ENCODE measurements at regions not wholly inside any gene's neighbourhood (a gene's known extent, or its start where the extent isn't known, plus 50 kb on each side); places are given as distances from the start of the nearest gene placed in this dataset.

DNA sequence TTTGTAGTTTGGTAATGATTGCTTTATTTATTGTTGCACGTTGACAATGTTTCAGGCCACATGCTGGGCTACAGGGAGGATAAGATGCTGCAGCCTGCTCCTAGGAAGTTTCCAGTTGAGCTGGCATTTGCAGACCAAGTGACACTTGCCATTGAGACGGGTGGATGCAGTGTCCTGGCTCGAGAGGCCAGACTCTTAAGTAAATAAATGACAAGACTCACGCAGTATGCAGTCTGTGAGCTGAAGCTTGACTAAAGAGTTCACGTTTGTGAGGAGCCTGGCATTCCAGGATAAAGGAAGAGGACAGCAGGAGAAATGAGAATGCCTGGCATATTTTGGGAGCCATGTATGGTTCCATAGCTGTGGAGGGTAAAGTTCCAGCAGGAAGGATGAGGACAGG is 105.8 kb downstream of the BAMBI start:
- no peak for DNase-seq (ENCODE audit: low read depth in 2 of 2)

DNA sequence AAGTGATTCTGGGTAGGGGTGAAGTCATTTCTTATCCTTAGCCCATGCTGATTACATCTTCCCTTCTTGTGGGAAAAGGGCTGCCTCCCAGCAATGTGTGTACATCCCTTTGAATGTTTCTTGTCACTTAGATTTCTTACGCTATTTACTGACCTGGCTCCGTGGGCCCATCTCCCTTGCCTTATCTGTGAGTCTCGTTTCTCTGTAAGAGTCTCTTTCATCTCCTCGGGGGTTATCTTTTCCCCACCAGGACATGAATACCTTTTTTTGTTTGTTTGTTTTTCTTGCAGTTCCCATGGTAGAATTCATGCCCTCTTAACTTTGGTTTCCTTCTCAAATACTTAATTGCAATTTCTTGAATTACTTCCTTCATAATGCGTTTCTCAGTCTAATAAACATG is 107.7 kb downstream of the BAMBI start:
- DNase-seq (ENCODE audit: low read depth in 2 of 2): no peak

DNA sequence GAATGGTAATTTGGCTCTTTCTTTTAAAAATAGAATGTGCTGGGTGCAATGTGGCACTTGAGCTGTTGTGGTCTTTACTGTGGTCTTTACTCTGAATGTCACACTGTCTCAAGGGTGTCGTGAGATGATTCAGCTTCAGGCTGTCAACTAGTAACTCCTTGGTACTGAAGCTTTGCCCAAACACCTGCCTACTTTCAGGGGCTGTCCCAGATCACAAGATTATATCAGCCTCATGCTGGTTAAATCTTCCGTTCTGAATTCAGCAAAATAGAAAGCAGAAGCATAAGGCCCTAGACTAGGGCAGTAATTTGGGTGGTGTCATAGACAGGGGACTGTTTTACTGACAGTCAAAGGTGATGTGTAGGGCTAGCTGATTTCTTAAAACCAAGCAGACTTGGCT is 110.9 kb downstream of the BAMBI start:
- peak in 1 of 2 donors; percentile 6 for DNase-seq (ENCODE audit: low read depth in 2 of 2)

DNA sequence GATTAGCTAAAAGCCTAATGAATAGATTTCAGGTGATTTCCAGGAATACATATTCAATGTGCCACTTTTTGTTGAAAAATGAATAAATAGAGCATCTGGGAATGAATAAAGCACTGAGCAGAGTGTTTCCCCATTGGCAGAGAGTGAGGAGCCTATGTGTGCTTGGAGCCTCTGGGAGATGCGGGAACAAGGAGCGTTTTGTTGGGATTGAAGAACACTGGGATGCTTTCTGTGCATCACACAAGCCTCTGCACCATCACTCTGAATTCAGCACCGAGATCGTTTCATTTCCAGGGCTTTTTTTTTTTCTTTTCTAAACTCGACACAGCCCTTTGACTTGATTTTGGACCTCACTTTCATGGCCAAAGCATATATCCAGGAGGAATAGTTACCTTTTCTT is 111.4 kb downstream of the BAMBI start:
- DNase-seq (ENCODE audit: low read depth in 2 of 2): no peak

DNA sequence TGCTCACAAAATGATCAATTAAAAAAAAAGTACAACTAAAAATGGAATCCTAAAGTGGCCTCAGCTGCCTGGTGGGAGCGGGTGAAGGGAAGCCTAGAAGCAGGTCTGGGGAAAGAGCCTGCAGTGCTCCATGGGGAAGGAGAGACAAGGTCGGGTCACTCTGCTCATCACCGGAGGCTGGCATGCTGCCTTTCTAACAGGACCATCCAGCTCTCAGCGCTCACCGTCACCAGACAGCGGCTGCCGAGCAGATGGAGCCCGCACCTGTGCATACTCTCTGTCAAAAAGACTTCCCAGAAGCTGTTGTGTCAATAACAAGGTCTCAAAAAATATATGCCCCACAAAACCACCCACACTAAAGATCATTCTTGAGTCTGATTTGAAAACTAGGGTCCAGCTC is 112.8 kb downstream of the BAMBI start:
- DNase-seq (ENCODE audit: low read depth in 2 of 2): no peak

DNA sequence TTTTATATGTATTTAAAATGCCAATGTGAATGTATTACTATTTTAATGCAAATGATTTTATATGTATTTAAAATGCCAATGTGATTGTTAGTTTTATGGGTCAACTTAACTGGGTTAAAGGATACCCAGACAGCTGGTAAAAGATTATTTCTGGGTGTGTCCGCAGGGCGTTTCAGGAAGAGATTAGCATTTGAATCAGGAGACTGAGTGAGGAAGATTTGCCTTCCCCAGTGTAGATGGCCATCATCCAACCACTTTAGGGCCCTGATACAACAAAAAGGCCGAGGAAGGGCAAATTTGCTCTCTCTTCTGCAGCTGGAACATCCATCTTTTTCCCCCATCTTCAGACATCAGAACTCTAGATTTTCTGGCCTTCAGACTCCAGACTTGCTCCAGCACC is 116.2 kb downstream of the BAMBI start:
- no peak for DNase-seq (ENCODE audit: low read depth in 2 of 2)

DNA sequence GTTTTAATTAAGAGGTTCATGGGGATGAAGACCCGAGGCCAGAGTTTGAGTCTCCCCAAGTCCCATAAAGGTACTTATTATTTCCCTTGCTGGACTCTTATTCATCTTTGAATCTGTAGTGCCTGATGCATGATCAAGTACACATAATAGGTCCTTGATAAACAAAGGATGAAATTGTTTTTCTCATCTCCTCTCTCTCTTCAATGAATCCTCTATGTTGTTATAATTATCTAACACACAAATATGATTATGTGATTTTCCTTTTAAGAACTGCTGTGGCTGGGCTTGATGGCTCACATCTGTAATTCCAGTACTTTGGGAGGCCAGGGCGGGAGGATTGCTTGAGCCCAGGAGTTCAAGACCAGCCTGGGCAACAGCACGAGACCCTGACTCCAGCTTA is 117.7 kb downstream of the BAMBI start:
- no peak for DNase-seq (ENCODE audit: low read depth in 2 of 2)

DNA sequence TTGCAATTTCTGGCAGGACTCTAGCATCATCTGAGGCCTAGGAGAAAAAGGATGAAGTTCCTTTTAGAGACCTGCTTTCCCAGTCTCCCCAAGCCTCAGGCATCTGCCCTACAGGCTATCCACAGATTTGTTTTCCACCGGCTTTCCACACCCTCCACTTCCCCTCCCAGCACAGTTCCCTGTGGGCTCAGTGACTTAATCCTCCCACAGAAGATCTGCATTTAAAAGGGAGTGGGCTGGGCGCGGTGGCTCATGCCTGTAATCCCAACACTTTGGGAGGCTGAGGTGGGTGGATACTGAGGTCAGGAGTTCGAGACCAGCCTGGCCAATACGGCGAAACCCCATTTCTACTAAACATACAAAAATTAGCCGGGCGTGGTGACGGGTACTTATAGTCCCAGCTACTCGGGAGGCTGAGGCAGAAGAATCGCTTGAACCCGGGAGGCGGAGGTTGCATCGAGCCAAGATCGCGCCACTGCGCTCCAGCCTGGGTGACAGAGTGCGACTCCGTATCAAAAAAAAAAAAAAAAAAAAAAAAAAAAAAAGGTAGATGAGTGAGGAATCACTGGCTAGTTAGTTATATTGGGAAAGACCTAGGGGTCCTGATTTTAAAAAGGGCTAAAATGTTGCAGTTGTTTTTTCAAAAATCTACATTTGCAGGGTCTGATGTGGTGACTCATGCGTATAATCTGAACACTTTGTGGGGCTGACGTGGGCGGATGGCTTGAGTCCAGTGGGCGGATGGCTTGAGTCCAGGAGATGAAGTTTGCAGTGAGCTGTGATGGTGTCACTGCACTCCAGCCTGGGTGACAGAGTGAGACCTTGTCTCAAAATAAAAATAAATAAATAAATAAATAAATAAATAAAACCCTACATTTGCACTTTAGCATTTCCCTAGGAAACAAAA is 119.5 kb downstream of the BAMBI start:
- DNase-seq (ENCODE audit: low read depth in 2 of 2): no peak

DNA sequence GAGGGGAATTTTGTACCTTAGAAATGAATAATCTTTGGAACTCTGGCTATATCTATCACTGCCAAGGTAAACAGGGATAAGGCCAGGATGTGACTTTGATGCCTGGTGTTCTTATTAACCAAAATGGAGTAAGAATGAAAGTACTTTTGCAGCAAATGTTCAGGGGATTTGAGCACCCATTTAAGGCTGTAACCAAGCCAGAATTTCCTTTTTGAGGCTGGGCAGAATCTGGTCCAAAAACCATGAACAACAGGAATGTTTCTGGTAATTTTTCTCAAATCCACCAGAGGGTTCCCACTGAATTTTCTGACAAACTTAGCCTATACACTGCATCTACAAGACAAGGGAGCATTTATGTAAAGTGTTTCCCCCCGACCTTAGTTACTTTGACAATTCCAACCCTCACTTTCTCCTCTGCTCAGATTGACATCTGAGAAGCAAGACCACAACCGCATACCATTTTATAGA is 120.6 kb downstream of the BAMBI start:
- no peak for DNase-seq (ENCODE audit: low read depth in 2 of 2)

DNA sequence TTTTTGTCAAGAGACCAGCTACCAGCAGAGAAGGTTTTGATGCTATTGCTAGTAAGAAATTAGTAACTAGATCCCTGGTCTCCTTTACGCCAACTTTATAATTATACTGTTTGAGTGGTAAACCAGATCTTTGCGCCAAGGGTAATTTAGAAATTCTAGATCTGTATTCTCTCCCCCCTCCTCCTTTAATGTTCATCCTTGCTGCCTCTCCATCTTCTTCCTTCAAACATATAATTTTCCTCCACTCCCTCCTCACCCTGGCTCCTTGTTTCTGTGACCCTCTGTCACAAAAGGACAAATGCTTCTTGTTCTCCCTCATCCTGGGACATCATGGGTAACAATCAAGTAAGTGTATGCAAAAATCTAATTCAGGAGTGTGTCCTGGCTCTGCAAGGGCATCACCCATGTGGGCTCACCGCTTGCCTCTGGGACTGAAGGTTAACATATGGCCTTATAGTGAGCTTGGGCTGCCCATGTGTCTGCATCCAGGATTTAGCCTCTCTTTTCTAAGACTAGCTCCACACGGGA is 121.2 kb downstream of the BAMBI start:
- DNase-seq (ENCODE audit: low read depth in 2 of 2): no peak

DNA sequence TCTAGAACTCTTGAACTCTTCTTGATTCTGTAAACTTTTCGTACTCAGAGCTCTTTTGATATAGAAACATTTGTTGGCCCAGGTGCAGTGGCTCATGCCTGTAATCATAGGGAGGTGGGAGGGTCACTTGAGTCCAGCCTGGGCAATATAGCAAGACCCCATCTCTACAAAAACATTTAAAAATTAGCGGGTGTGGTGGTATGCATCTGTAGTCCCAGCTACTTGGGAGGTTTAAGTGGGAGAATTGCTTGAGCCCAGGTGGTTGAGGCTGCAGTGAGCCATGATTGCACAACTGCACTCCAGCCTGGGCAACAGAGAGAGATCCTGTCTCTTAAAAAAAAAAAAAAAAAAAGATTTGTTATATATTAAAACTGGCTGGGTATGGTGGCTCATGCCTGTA is 121.6 kb downstream of the BAMBI start:
- DNase-seq (ENCODE audit: low read depth in 2 of 2): no peak

DNA sequence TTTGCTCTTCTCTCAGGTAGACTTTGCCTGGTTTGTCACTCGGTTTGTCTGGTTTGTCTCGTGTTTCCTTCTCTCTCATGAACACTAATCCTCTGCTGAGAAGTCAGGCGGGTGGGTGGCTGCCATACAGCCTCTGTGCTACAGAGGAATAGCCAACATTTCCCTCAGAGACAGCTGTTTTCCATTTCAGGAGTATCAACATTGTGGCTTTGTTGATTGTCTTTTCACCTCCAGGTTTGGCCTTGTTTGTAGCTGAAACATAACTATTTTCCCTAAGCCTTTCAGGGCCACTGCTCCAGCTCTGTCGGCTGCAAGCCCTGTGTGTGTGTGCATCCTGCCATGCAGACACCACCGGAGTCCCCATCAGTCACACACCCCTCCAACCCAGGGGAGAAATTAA is 122.8 kb downstream of the BAMBI start:
- DNase-seq (ENCODE audit: low read depth in 2 of 2): no peak

DNA sequence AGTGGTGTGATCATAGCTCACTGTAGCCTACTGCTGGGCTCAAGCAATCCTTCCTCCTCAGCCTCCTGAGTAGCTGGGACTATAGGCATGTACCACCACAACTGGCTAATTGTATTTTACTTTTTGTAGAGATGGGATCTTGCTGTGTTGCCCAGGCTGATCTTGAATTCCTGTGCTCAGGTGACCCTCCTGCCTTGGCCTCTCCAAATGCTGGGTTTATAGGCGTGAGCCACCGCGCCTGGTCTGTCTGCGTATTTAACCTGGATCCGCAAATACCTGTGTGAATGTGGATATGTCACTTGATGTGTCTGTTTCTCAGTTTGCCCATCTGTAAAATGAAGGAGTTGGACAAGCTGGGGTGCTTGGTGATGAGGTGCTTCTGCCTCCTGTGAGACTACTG is 123.9 kb downstream of the BAMBI start:
- DNase-seq (ENCODE audit: low read depth in 2 of 2): no peak

DNA sequence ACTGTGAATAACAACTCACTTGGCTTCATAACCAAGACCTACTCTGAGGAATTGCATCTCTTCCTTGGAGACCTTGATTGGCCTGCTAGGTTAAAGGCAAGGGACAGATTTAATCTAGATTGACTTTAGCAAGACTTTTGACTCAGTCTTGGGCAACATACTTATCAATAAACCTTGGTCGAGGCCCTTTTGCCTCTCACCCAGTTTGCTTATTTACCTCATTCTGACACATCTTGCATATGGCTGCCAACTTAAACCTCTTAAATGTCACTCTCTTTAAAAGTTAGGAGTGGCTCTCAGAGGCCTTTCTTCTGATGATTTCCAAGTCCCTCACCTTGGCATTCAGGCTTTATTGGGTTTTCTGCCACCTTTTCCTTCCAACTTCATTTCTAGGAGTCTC is 124.5 kb downstream of the BAMBI start:
- no peak for DNase-seq (ENCODE audit: low read depth in 2 of 2)

DNA sequence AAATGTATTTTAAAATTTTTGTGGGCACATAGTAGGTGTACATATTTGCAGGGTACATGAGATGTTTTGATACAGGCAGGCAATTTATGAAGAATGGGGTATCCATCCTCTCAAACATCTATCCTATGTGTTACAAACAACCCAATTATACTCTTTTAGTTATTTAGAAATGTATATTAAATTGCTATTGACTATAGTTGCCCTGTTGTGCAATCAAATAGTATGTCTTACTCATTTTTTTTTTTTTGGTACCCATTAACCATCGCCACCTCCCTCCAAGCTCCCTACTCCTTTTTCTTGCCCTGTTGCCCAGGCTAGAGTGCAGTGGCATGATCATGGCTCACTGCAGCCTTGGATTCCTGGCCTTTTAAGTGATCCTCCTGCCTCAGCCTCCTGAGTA is 128.1 kb downstream of the BAMBI start:
- no peak for DNase-seq (ENCODE audit: low read depth in 2 of 2)

DNA sequence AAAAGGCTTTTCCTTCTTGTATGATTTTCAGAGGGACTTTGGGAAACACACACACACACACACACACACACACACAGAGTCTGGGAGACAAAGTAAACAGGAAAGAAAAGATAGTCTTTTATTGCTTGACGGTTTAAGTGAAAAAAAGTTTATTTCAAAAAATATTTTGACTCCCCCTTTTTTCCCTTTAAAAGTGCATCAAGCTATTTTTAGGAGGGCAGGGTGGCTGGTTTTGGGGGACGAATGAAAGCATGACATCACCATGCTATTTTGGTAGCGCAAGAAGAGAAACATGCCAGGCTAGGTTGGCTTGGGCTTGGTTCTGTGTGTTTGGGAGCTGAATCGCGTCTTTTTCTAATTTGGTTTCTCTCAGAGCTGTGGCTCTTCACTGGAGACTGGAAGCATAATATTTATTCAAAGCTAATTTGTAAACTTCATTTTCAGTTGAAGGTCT is 129.2 kb downstream of the BAMBI start:
- DNase-seq (ENCODE audit: low read depth in 2 of 2): no peak

DNA sequence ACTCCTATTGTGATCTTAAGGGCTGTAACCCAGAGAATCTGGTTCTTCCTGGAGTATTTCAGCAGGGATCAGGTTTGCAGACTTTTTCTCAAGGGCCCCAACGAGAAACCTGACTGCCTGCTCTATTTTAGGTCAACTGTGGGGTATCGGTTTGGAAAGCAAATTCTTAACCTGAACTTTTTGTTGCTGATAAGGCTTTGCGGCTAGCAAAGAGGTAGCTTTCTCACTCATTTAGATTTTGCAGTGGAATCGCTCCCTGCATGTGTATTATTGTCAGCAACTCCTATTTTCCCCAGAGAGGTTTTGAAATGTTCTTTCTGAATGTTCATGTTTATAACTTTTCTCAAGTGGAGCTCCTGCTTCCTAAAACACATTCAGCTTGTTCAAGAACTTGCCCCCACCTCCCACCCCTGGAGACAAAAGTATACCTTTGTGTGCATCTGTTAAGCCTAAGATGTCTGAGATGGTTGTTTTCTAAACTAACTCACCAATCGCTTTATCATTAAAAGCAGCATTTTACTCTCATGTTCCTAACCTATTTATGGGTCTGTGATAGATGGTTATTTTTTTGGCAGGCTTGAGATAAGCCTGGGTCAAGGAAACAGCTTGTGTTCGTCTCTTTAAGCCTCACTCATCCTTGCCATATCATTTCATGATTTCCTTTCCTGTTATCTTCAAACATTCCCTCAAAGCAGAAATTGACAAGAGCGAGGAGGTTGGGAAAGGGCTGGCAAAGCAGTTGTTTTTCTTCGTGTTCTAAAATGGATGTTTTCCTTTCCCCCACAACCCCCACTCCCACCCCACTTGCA is 129.8 kb downstream of the BAMBI start:
- DNase-seq (ENCODE audit: low read depth in 2 of 2): no peak

DNA sequence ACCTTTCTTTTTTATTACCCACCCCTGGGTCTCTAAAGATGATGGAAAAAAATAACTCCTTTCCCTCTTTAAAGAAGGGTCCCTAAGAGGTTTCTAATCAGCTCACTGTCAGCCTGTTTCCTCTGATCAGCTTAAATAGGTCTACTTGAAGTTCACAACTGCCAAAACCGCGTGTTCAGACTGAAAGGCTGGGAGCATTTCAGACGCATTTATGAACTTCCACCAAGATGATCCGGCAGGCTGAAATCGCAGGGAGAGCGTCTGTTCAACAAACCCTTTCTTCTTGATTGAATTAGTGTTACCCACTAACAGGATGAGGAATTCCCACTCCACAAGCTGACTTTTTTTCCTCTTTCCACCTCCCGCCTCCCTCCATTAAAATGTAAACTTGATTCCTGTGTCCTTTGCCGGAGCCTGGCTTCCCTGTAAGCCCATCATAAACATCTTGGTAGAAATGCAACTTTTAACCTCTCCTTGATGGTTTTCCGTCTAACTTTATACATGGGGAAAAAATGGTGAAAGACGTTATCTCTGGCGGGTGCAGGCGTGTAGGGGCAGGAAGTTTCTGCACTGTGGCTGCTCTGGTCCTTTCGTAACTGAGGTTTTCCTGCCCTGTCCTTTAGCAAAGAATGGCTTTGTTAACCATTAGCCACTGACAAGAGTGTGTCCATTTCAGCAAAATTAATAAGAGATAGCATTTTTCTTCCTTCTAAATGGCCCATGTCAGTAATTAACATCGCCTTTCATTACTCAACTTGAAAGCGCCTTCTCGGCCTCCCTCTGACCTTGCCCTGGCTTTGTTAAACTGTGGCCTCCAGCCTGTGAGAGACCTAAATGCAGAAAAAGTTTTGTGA is 130.7 kb downstream of the BAMBI start:
- no peak for DNase-seq (ENCODE audit: low read depth in 2 of 2)

DNA sequence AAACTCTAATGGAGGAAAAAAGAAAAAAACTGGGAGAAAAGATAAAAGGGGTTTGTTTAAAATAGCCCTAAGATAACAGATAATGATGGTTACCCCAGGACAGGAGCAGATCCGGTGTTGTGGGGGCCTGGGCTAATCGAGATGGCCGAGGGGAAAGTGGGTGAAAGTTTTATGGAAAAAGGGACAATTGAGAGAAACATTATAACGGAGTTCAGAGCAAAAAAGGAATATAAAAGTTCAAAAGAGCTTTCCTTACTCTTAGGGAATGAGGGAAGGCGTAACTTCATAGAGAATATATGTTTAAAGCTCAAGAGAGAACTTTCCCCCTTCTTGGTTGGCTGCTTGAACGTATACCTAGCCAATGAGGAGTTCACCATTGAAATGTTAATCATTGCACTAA is 131.4 kb downstream of the BAMBI start:
- no peak for DNase-seq (ENCODE audit: low read depth in 2 of 2)

DNA sequence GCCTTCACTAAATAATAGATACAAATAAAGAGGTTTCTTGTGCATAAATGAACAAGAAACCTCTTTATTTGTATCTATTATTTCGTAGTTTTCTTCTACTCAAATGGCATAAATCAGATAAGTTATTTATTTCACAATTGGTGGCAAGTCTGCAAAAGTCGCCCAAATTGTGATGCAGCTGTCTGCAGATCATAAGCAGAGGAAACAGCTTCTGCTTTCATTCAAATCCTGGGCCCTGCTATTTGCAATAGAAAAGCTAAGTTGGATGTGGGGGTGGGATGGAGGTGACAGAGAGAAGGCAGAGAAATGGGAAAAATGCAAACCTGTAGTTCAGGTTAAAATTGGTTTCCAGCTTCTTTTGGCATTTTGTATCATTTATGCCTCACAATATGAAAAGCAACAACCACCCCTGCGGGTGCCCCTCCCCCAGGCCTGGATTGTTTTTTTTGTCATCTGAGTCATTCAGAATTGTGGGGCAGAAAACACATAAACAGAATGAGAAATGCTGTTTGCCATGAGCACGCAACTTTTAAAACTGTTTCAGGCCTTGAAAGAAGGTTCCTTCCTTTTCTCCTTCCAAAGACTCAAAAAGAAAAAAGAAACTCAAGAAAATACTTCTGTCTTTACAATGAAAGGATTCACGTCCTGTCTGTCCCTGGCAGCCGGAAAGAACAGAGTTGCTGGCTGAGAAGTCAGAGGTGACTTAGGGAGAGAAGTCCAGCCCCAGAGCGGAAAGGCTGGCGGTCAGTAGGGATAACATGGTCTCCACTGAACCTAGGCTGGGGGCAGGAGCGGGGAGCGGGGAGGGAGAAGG is 132.9 kb downstream of the BAMBI start:
- DNase-seq (ENCODE audit: low read depth in 2 of 2): no peak
